ENCODE measurements at regions not wholly inside any gene's neighbourhood (a gene's known extent, or its start where the extent isn't known, plus 50 kb on each side); places are given as distances from the start of the nearest gene placed in this dataset.

DNA sequence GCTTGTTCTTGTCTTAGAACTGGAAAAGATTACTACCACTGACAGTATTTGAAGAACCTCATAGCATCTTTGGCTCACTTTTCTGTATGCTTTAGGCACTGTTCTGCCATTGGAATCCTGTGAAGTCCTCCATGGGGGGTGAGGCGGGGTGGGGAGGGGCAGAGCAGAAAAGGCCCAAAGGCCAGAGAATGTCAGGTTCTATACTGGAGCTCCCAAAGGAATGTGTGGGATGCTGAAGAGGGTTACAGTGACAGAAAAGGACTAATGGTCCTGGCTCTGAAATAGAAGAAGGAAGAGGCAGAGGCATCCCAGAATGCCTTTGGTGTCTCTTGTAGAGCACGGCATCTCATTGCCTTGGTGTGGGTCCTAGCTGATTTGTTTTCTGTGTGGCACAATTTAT lies 141.9 kb downstream of the HAUS1 start:
- no peak for ATAC-seq
- TF ChIP-seq, protein P1, sequence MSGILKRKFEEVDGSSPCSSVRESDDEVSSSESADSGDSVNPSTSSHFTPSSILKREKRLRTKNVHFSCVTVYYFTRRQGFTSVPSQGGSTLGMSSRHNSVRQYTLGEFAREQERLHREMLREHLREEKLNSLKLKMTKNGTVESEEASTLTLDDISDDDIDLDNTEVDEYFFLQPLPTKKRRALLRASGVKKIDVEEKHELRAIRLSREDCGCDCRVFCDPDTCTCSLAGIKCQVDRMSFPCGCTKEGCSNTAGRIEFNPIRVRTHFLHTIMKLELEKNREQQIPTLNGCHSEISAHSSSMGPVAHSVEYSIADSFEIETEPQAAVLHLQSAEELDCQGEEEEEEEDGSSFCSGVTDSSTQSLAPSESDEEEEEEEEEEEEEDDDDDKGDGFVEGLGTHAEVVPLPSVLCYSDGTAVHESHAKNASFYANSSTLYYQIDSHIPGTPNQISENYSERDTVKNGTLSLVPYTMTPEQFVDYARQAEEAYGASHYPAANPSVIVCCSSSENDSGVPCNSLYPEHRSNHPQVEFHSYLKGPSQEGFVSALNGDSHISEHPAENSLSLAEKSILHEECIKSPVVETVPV (CRISPR knock-in tag; IDR thresholded peaks at IDR 0.05), result no peak
- TF ChIP-seq TOX (CRISPR knock-in tag; IDR thresholded peaks at IDR 0.05; ENCODE audit: borderline replicate concordance) (no peak), GLIS3 (CRISPR knock-in tag; IDR thresholded peaks at IDR 0.05) (no peak), TCF4 (CRISPR knock-in tag; IDR thresholded peaks at IDR 0.05; ENCODE audit: borderline replicate concordance) (no peak), RARB (CRISPR knock-in tag; IDR thresholded peaks at IDR 0.05) (no peak), ZFP3 (CRISPR knock-in tag; IDR thresholded peaks at IDR 0.05) (no peak)
- TF ChIP-seq, protein P2, sequence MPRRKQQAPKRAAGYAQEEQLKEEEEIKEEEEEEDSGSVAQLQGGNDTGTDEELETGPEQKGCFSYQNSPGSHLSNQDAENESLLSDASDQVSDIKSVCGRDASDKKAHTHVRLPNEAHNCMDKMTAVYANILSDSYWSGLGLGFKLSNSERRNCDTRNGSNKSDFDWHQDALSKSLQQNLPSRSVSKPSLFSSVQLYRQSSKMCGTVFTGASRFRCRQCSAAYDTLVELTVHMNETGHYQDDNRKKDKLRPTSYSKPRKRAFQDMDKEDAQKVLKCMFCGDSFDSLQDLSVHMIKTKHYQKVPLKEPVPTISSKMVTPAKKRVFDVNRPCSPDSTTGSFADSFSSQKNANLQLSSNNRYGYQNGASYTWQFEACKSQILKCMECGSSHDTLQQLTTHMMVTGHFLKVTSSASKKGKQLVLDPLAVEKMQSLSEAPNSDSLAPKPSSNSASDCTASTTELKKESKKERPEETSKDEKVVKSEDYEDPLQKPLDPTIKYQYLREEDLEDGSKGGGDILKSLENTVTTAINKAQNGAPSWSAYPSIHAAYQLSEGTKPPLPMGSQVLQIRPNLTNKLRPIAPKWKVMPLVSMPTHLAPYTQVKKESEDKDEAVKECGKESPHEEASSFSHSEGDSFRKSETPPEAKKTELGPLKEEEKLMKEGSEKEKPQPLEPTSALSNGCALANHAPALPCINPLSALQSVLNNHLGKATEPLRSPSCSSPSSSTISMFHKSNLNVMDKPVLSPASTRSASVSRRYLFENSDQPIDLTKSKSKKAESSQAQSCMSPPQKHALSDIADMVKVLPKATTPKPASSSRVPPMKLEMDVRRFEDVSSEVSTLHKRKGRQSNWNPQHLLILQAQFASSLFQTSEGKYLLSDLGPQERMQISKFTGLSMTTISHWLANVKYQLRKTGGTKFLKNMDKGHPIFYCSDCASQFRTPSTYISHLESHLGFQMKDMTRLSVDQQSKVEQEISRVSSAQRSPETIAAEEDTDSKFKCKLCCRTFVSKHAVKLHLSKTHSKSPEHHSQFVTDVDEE (CRISPR knock-in tag; IDR thresholded peaks at IDR 0.05), result no peak
- TF ChIP-seq, protein P3, sequence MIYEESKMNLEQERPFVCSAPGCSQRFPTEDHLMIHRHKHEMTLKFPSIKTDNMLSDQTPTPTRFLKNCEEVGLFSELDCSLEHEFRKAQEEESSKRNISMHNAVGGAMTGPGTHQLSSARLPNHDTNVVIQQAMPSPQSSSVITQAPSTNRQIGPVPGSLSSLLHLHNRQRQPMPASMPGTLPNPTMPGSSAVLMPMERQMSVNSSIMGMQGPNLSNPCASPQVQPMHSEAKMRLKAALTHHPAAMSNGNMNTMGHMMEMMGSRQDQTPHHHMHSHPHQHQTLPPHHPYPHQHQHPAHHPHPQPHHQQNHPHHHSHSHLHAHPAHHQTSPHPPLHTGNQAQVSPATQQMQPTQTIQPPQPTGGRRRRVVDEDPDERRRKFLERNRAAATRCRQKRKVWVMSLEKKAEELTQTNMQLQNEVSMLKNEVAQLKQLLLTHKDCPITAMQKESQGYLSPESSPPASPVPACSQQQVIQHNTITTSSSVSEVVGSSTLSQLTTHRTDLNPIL (CRISPR knock-in tag; IDR thresholded peaks at IDR 0.05; ENCODE audit: low read depth), result no peak
- TF ChIP-seq, protein P4, sequence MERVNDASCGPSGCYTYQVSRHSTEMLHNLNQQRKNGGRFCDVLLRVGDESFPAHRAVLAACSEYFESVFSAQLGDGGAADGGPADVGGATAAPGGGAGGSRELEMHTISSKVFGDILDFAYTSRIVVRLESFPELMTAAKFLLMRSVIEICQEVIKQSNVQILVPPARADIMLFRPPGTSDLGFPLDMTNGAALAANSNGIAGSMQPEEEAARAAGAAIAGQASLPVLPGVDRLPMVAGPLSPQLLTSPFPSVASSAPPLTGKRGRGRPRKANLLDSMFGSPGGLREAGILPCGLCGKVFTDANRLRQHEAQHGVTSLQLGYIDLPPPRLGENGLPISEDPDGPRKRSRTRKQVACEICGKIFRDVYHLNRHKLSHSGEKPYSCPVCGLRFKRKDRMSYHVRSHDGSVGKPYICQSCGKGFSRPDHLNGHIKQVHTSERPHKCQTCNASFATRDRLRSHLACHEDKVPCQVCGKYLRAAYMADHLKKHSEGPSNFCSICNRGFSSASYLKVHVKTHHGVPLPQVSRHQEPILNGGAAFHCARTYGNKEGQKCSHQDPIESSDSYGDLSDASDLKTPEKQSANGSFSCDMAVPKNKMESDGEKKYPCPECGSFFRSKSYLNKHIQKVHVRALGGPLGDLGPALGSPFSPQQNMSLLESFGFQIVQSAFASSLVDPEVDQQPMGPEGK (CRISPR knock-in tag; IDR thresholded peaks at IDR 0.05; ENCODE audit: borderline replicate concordance), result no peak

DNA sequence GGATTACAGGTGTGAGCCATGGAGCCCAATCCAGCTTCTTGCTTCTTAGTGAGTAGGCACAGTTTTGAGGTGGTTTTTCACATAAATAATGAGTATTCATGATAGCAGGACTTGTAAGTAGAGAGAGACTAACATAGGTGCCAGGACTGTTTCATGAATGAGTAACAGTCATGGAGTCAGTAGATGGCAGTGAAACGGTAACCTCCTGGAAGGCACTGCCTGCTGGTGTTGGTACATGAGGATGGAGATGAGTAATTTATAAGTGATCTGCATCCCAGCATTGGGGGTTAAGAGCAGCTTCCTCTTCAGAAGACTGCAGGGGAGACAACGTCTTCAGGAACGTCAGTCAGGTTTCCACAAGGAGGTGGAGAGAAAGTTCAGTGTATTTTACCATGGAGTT lies 143.8 kb downstream of the HAUS1 start:
- no peak for ATAC-seq
- TF ChIP-seq GLIS3 (CRISPR knock-in tag; IDR thresholded peaks at IDR 0.05), result no peak
- TF ChIP-seq ZNF70 (CRISPR knock-in tag; IDR thresholded peaks at IDR 0.05), result no peak
- no peak for TF ChIP-seq PPARA (CRISPR knock-in tag; IDR thresholded peaks at IDR 0.05; ENCODE audit: borderline replicate concordance)
- no peak for TF ChIP-seq ZFP3 (CRISPR knock-in tag; IDR thresholded peaks at IDR 0.05)
- TF ChIP-seq RARB (CRISPR knock-in tag; IDR thresholded peaks at IDR 0.05), result no peak
- TF ChIP-seq, protein P1 (CRISPR knock-in tag; IDR thresholded peaks at IDR 0.05), result no peak
- no peak for TF ChIP-seq SNAI2 (CRISPR knock-in tag; IDR thresholded peaks at IDR 0.05)
- TF ChIP-seq OSR1 (CRISPR knock-in tag; IDR thresholded peaks at IDR 0.05), result no peak
- TF ChIP-seq, protein P3 (CRISPR knock-in tag; IDR thresholded peaks at IDR 0.05; ENCODE audit: low read depth), result no peak
- TF ChIP-seq, protein P5, sequence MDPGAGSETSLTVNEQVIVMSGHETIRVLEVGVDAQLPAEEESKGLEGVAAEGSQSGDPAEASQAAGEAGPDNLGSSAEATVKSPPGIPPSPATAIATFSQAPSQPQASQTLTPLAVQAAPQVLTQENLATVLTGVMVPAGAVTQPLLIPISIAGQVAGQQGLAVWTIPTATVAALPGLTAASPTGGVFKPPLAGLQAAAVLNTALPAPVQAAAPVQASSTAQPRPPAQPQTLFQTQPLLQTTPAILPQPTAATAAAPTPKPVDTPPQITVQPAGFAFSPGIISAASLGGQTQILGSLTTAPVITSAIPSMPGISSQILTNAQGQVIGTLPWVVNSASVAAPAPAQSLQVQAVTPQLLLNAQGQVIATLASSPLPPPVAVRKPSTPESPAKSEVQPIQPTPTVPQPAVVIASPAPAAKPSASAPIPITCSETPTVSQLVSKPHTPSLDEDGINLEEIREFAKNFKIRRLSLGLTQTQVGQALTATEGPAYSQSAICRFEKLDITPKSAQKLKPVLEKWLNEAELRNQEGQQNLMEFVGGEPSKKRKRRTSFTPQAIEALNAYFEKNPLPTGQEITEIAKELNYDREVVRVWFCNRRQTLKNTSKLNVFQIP (CRISPR knock-in tag; IDR thresholded peaks at IDR 0.05; ENCODE audit: borderline replicate concordance, low read depth), result no peak
- TF ChIP-seq ZNF8 (CRISPR knock-in tag; IDR thresholded peaks at IDR 0.05), result no peak
- TF ChIP-seq ZNF565 (CRISPR knock-in tag; conservative IDR thresholded peaks at IDR 0.05; ENCODE audit: low read depth), result no peak
- no peak for TF ChIP-seq ARNTL (CRISPR knock-in tag; IDR thresholded peaks at IDR 0.05; ENCODE audit: borderline replicate concordance, low read depth)

Data from SK-N-SH treated with all-trans-retinoic acid at 6 μM for 48 hours (cell line).